ENCODE measurements at regions not wholly inside any gene's neighbourhood (a gene's known extent, or its start where the extent isn't known, plus 50 kb on each side); places are given as distances from the start of the nearest gene placed in this dataset.
"Not testable (repeated sequence)": the region's sequence is repeated elsewhere in the genome, so short reads cannot be mapped to it uniquely, and the experiment has no call there.

- DNase-seq: no peak
Observed at GRCh38 chr19:30811397-30812098, 439.4 kb downstream of the ZNF536 start.

DNA sequence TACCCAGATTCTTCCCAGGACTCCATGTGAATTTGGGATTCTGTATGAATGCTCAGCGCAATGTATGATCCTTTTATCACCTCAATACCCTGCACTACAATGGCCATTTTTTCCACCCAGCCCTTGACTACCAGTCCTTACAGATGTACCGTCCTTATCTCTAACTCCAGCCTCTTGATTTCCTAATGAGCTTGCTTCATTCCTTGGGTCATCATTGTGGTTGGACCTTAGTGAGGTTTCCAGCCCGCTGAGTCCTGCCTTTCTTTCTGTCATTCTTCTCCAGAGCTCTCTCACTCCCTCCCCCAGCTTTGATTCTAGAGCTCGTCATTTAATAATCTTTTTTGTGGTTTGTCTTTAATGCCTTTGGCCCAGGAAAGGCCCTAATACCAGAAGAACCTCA, 438.5 kb downstream of the ZNF536 start:
- no peak for DNase-seq

DNA sequence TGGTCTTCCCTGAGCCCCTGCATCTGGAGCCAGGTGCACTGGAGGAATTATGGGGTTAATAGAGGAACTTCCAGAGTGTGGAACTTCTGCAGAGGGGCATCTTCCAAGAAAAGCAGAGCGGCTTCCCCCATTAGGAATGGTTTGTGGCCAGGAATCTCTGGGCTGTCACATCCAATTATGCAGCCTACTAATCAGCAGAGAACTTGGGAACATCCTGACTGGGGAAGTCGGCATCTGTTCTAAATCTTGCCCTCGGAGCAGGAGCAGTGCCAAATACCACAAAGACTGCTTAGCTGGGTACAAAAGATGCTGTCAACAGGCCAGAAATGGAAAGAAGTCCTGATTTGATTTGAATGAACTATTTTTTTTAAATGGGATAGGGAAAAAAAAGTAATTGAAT, 435.1 kb downstream of the ZNF536 start:
- DNase-seq: no peak

DNA sequence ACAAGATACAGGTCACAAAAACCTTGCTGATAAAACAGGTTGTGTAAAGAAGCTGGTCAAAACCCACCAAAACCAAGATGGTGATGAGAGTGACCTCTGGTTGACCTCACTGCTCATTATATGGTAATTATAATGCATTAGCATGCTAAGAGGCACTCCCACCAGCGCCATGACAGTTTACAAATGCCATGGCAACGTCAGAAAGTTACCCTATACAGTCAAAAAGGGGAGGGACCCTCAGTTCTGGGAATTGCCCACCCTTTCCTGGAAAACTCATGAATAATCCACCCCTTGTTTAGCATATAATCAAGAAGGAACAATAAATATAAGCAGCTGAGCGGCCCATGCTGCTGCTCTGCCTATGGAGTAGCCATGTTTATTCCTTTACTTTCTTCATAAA, 434.1 kb downstream of the ZNF536 start:
- DNase-seq: no peak

DNA sequence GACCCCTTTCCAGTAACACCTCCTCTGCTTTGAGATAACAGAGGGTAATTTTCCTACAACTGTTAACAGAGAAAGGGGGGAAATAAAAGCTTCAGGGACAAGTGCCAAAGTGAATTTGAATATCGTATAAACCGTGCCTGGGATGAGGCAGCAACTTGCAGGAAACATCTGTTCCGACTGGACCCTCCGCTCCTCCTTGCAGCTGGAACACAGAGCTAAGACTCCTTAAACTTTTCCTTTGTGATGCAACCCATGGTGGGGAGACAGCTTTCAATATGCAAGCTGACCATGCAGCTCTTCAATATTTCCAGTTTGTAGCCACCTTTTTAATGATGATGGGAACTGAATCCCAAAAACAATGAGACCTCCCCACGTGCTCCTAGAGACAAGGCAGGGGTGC, 432.6 kb downstream of the ZNF536 start:
- no peak for DNase-seq

GRCh38 chr19:30804333-30804732, 432.1 kb downstream of the ZNF536 start:
- not testable (repeated sequence) for DNase-seq

DNA sequence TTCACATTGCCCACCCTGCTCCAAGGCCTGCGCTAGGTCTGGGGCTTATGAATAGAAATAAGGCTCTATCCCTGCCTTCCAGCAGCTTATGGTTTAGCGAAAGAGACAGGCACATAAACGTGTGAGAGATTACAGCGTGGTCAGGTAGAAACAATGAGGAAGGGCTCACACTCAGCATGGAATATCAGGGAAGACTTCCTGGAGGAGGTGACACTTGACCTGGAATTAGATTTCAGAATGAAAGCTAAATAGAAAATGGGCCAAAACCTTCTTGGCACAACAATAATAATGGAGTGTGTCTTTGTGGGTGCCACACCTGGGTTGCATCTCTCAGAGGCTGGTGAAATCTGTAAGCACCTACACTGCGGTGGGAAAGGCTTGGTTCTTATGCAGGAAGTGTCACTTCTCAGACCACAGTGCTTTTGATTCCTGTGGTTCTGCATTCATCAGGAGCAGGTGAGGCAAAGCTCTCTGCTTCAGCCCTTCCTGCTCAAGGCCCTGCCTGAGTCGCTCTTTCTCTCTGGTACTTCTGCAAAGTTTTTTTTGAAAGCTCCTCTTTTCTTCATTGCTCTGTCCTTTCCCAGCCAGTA, 430.3 kb downstream of the ZNF536 start:
- DNase-seq: no peak

DNA sequence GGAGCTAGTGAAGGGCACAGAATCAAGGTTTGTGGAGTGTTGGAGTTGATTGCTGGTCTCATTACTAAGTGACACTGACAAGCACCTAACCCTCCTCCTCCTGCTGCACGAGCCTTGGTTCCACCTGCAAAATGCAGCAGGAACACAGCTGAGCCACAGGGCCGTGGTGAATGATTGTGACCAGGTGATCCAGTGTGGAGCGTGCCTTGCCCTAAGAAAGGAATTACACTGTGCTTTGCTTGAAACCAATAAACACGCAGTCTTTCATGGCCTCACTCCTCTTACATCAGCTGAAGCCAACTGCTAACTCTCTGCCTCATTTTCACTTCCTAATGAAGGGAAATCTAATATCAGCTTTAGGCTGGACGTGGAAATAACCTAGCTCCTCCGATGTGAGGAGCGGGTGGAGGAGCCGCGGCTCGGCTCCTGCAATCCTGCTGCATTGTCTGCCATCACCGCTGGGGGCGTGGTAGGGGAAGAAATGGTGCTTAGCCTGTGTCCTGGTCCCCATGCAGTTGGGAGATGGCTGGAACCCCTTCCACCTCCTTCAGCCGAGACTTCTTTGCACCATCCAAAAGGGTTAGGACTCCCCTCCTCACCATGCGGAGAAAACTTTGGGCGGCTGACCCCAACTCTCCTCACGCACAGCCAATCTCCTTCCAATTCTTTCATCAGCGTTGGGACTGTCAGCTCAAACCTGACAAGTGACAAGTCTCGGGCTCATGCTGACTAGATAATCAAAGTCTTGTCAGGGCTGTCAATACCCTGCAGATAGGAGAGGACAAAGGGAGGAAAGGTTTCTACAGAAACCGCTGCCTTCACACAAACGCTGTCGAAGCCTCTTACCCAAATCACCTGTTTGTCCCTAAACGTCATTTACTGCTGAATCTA, 427.9 kb downstream of the ZNF536 start:
- peak; percentile 53 to 75 (median 68) for DNase-seq

- DNase-seq: no peak
Observed at GRCh38 chr19:30795727-30796126, 423.5 kb downstream of the ZNF536 start.

- no peak for DNase-seq
Observed at GRCh38 chr19:30792561-30793505, 420.6 kb downstream of the ZNF536 start.

DNA sequence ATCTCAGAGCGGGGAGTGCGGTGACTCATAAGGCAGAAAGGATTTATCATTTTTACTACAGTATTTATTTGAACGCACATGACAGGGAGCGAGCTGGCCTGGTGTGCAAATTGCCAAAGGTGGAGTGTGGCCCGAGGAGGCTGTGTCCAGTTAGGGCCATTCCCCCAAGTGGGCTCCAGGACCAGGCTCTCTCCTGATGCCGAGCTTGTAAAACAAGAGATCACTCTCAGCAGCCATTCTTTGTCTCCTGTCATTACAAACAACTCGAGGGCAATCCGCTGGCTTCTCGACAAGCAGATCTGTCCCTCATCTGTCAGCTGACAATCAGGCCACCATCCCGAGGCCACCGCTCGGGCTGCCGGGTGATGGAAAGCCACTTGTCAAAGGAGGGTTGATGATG, 418.9 kb downstream of the ZNF536 start:
- no peak for DNase-seq

- DNase-seq: peak; percentile 11 to 71 (median 46)
Observed at GRCh38 chr19:30790056-30790680, 418.0 kb downstream of the ZNF536 start.

- DNase-seq: no peak
Observed at GRCh38 chr19:30788105-30788765, 416.1 kb downstream of the ZNF536 start.

DNA sequence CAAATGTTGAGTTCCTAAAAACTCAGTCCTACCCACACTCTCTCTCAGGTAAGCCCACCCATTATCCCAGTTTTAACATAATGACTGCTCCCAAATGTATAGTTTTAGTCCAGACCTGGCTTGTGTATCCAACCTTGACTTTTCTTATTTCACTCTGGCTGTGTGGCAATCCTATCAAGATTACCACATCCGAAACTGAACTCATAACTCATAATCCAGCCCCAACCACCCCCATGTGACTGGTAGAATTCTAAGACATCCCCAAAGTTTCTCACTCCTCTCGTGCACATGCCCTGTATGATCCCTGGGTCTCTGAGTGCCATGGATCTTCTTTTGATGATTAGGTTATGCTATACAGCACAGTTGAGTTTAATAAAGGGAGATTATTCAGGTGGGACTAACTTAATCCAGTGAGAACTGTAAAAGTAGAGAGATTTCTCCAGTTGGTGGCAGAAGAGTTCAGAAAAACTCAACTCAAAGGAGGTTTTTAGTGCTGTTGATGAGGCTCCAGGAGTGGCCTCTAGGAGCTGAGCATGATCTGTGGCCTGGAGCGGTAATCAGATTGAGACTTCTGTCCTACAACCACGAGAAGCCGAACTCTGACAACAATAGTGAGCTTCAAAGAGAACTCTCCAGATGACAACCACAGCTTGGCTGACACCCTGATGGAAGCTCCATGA, 413.4 kb downstream of the ZNF536 start:
- DNase-seq: peak in 3 of 4 experiments; percentile 12 to 29 (median 17)

- DNase-seq: peak; percentile 77 to 89 (median 88)
Observed at GRCh38 chr19:30784850-30785457, 412.8 kb downstream of the ZNF536 start.

DNA sequence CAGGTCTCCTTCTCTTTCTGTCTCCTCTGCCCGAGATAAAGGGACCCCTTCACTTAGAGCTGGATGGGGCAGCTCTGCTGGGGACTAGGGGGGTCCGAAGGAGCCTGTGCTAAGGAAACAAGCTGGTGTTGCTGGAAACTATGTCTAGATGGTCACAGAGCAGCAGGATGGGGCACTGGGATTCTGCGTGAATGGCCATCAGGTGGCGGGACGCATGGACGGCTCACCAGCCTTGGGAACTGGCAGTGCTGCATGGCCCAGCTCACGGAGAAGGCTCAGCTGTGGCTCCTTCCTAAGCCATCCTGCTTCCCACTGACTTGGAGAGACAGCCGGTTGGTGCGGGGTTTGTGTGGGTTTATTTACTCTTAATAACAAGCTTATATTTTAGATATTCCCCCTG, 411.8 kb downstream of the ZNF536 start:
- no peak for DNase-seq

GRCh38 chr19:30783212-30783611, 411.0 kb downstream of the ZNF536 start:
- no peak for DNase-seq

DNA sequence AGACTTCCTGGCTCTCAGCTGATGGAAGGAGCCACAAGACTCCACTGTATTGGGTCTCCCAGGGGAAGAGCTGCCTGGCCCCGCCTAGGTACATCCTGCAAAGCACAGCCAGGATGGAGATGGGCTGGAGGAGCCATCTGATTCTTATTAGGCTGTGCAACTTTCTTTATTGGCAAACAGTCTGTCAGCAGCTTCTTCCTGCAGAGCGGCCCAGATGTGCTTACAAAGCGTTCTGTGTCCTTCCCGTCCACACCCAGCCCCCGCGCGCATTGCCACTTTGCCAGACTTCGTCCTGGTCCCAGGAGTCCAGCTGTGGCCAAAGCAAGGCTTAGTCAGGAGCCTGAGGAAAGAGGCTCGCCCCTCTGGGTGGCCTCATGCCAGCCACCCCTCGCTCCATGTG, 409.3 kb downstream of the ZNF536 start:
- no peak for DNase-seq

GRCh38 chr19:30781047-30781446, 408.9 kb downstream of the ZNF536 start:
- no peak for DNase-seq

DNA sequence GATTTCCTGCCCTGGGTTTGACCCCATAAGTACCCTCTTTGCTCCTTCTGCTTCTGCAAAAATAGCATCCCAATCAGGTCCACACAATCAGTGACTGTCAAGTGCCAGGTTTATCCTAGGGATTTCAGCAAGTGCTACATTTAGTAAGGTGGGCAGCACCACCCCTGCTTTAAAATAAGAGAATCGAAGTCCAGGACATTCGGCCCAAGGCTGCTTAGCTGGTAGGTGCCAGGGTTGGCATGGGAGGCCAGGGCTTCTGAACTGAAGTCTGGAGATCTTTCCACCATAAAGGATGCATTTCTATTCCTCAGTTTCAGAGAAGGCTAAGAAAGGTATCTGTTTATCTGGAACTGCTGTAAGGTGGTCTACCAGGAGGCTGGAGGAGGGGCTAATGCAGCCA, 408.3 kb downstream of the ZNF536 start:
- no peak for DNase-seq
